Fibroblast of skin of back (primary cell): ENCODE measurements at regions not wholly inside any gene's neighbourhood (a gene's known extent, or its start where the extent isn't known, plus 50 kb on each side); places are given as distances from the start of the nearest gene placed in this dataset.
"Not testable (repeated sequence)": the region's sequence is repeated elsewhere in the genome, so short reads cannot be mapped to it uniquely, and the experiment has no call there.

Experiments
- DNase-seq: peaks from one replicate; pipeline ENCODE4 v3.0.0-alpha.2; 2013

GRCh38 chr10:77740396-77740795 lies 102.8 kb upstream of the KCNMA1 start:
- DNase-seq: not testable (repeated sequence)

GRCh38 chr10:77738496-77739158 lies 101.0 kb upstream of the KCNMA1 start:
- DNase-seq: no peak

- peak; percentile 98 for DNase-seq
Measured at GRCh38 chr10:77737608-77738007, 100.0 kb upstream of the KCNMA1 start.

- peak; percentile 40 for DNase-seq
Measured at GRCh38 chr10:77735136-77735535, 97.5 kb upstream of the KCNMA1 start.

GRCh38 chr10:77732213-77733003 lies 94.8 kb upstream of the KCNMA1 start:
- no peak for DNase-seq

- DNase-seq: no peak
Measured at GRCh38 chr10:77727481-77727880, 89.9 kb upstream of the KCNMA1 start.

- DNase-seq: no peak
Measured at GRCh38 chr10:77726732-77727131, 89.1 kb upstream of the KCNMA1 start.

- no peak for DNase-seq
Measured at GRCh38 chr10:77726301-77726700, 88.7 kb upstream of the KCNMA1 start.

- no peak for DNase-seq
Measured at GRCh38 chr10:77724820-77725219, 87.2 kb upstream of the KCNMA1 start.

- no peak for DNase-seq
Measured at GRCh38 chr10:77723376-77723775, 85.8 kb upstream of the KCNMA1 start.

- DNase-seq: peak; percentile 74
Measured at GRCh38 chr10:77722956-77723355, 85.3 kb upstream of the KCNMA1 start.

GRCh38 chr10:77721815-77722214 lies 84.2 kb upstream of the KCNMA1 start:
- DNase-seq: no peak

GRCh38 chr10:77718957-77719356 lies 81.3 kb upstream of the KCNMA1 start:
- DNase-seq: no peak

GRCh38 chr10:77718312-77718711 lies 80.7 kb upstream of the KCNMA1 start:
- not testable (repeated sequence) for DNase-seq

- DNase-seq: no peak
Measured at GRCh38 chr10:77717336-77717735, 79.7 kb upstream of the KCNMA1 start.

- DNase-seq: peak; percentile 40
Measured at GRCh38 chr10:77716458-77717317, 79.1 kb upstream of the KCNMA1 start.

GRCh38 chr10:77715536-77715935 lies 77.9 kb upstream of the KCNMA1 start:
- no peak for DNase-seq

- no peak for DNase-seq
Measured at GRCh38 chr10:77715088-77715487, 77.5 kb upstream of the KCNMA1 start.

- DNase-seq: peak; percentile 78
Measured at GRCh38 chr10:77713521-77714280, 76.1 kb upstream of the KCNMA1 start.

- DNase-seq: peak; percentile 12
Measured at GRCh38 chr10:77712207-77712606, 74.6 kb upstream of the KCNMA1 start.

GRCh38 chr10:77711683-77712049 lies 74.1 kb upstream of the KCNMA1 start:
- no peak for DNase-seq
